BLaER1 treated with 17β-estradiol and CSF1 and Interleukin-3, amounts not matched to agents 10 nM and 100 nM (cell line): ENCODE measurements at regions not wholly inside any gene's neighbourhood (a gene's known extent, or its start where the extent isn't known, plus 50 kb on each side); places are given as distances from the start of the nearest gene placed in this dataset.

ENCODE experiments used
- H3K27ac ChIP-seq, 11 experiments: shearing (Covaris generic); formaldehyde crosslinking; 2 replicates each; pipeline ENCODE4 v1.8.1; 2022
- H3K27me3 ChIP-seq, 11 experiments: shearing (Covaris generic); formaldehyde crosslinking; 2 replicates each; pipeline ENCODE4 v1.8.1; 2022
- H3K36me3 ChIP-seq, 11 experiments: shearing (Covaris generic); formaldehyde crosslinking; 2 replicates each; pipeline ENCODE4 v1.8.1; 2022
- H3K4me1 ChIP-seq, 10 experiments: shearing (Covaris generic); formaldehyde crosslinking; 2 replicates each; pipeline ENCODE4 v1.8.1; 2022
- H3K4me2 ChIP-seq, 11 experiments: shearing (Covaris generic); formaldehyde crosslinking; 2 replicates each; pipeline ENCODE4 v1.8.1; 2022
- H3K4me3 ChIP-seq, 10 experiments: shearing (Covaris generic); formaldehyde crosslinking; 2 replicates each; pipeline ENCODE4 v1.8.1; 2022
- H3K9ac ChIP-seq, 11 experiments: shearing (Covaris generic); formaldehyde crosslinking; 2 replicates each; pipeline ENCODE4 v1.8.1; 2022
- H3K9me3 ChIP-seq, 11 experiments: shearing (Covaris generic); formaldehyde crosslinking; replicated peaks in 1 of 11; 2 replicates each; pipeline ENCODE4 v1.8.1; 2022
- H4K20me1 ChIP-seq, 11 experiments: shearing (Covaris generic); formaldehyde crosslinking; 2 replicates each; pipeline ENCODE4 v1.8.1; 2022
- Cebpa-rat ChIP-seq, 11 experiments: shearing (Covaris generic); IDR thresholded peaks; 2 replicates each; pipeline ENCODE4 v1.8.1; 2022

DNA sequence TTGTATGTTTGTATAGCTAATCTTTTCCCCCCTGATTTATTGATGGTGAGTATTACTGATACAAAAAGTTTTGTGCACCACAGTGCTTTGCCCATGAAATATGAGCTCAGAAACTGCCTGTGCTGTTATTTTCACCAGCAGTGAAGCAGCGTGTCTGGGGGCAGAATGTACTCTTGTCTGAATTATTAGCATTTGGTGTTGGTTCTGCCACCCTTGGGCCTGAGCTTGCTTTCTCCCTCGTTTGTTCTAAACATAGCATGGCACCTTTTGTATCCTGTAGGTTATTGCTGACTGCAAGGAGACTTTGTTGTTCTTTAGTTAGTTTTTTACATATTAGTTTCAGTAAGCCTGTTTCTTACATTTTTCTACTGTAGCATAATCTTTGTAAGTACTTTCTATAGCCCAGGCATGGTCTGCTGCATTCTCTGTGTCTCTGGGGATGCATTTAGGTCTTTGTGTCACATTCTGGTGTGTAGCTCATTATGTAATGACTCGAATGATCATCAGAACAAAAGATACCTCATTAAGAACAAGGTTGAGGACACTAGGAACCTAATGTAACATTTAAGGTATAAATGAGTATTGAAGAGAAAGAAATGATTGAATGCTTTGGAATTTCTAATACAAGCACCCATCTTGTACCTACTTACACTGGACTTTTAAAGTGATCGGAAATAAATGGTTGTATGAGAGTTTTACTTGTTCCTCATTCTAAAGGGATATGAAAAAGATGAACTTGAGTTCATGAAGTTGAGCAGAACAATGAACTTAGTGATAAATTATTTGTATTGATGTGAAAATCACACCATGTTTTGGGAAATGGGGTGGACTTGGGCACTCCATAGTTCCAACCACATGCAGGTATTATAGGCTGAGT lies 50.3 kb upstream of the GPI start:
- Histone ChIP-seq H3K27ac (no peak overlapping the region), H3K27me3 (no peaks in the 10 kb centered on the region), H3K9me3 (no peaks in the 10 kb centered on the region), H3K4me2 (peak overlapping the region in 2 of 11 experiments; percentile 2 to 32; a peak in 1 of 22 replicates), H3K36me3 (peaks cover 0 to 4% (median 0%) of the 10 kb centered on the region in 11 experiments; a peak in 4 of 22 replicates), H3K9ac (no peak overlapping the region), H3K4me3 (no peak overlapping the region), H3K4me1 (peaks cover 20 to 55% (median 39%) of the 10 kb centered on the region in 10 experiments), H4K20me1 (peaks cover 0 to 14% (median 7%) of the 10 kb centered on the region in 11 experiments; a peak in 4 of 22 replicates)
- no peak for TF ChIP-seq Cebpa-rat (IDR thresholded peaks at IDR 0.05)
